Uterus (tissue), 3 donors: ENCODE measurements at regions not wholly inside any gene's neighbourhood (a gene's known extent, or its start where the extent isn't known, plus 50 kb on each side); places are given as distances from the start of the nearest gene placed in this dataset.

Experiments
- DNase-seq, 2 donors: peaks; one replicate each; pipeline ENCODE4 v3.0.0-alpha.2; 2019 to 2020
- H3K27ac ChIP-seq, 2 donors: fragments of 200-600 bp; sonication (generic); 1 replicate in 1 of 2; 2 replicates in 1 of 2; pipeline ENCODE4 v1.5.1; 2016 to 2018
- H3K27me3 ChIP-seq, 2 donors: fragments of 200-600 bp; sonication (generic); one replicate each; pipeline ENCODE4 v1.5.1; 2018 to 2019; ENCODE audit warnings: control low read depth in 1 of 2
- H3K36me3 ChIP-seq, 2 donors: fragments of 200-600 bp; sonication (generic); one replicate each; pipeline ENCODE4 v1.5.1; 2019; ENCODE audit warnings: control low read depth in 1 of 2
- H3K4me1 ChIP-seq, 2 donors: fragments of 200-600 bp; sonication (generic); one replicate each; pipeline ENCODE4 v1.5.1; 2018 to 2019; ENCODE audit warnings: control low read depth in 1 of 2
- H3K4me3 ChIP-seq, 2 donors: fragments of 200-600 bp; sonication (generic); 1 replicate in 1 of 2; 2 replicates in 1 of 2; pipeline ENCODE4 v1.5.1; 2018 to 2019; ENCODE audit warnings: mild to moderate bottlenecking in 1 of 2
- H3K9me3 ChIP-seq, 2 donors: fragments of 200-600 bp; sonication (generic); one replicate each; pipeline ENCODE4 v1.5.1; 2019; ENCODE audit warnings: control low read depth in 1 of 2
- CTCF ChIP-seq, 4 experiments: fragments of 200-600 bp in 2 of 4; fragments of 450-650 bp in 2 of 4; sonication (generic) in 2 of 4; IDR thresholded peaks; one replicate each; pipeline ENCODE4 v1.5.1; 2016 to 2019; ENCODE audit warnings: antibody characterized with exemption in 4 of 4, mild to moderate bottlenecking in 2 of 4, moderate library complexity in 1 of 4
- POLR2A ChIP-seq, 2 donors: fragments of 450-650 bp; IDR thresholded peaks; one replicate each; pipeline ENCODE4 v1.6.1; 2016; ENCODE audit warnings: antibody characterized with exemption in 2 of 2, mild to moderate bottlenecking in 1 of 2, moderate library complexity in 1 of 2
- intact Hi-C: fragments of 100-400 bp; cut with DNase I; formaldehyde crosslinking; loops from one replicate; pipeline ENCODE4 v1.15.1; 2023; ENCODE audit warnings: low total_unique reads
- donor health status: DM: yes; HTN: yes; CAD: no.

GRCh38 chr17:34725725-34726124, 146.3 kb downstream of the TMEM132E start:
- Histone ChIP-seq H3K4me1 (no peaks in the 10 kb centered on the region), H3K9me3 (no peaks in the 10 kb centered on the region), H3K4me3 (no peak overlapping the region), H3K27me3 (no peaks in the 10 kb centered on the region), H3K27ac (no peak overlapping the region), H3K36me3 (no peaks in the 10 kb centered on the region)
- TF ChIP-seq POLR2A (IDR thresholded peaks at IDR 0.05) (no peak), CTCF (IDR thresholded peaks at IDR 0.05) (no peak)
- DNase-seq = no peak
- intact Hi-C loops = no loop called here

DNA sequence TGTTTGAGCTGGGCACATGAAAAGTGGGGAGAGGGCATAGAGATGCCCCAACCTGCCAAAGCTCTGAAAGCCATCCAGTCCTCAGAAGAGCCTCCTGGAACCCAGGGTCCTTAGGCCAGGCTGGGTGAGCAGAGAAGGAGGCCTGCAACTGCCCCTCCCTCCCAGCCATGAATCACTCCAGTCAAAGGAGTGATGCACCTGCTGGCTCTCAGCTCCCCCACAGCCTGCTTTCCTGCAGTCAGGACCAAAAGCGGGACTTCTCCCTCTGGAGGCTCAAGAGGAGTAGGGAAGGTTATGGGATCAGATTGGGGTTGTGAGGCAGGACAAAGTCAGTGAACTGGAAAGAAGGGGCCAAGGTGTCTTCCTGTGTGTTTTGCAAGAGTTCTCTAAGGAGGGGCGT, 145.6 kb downstream of the TMEM132E start:
- H3K27ac ChIP-seq = no peak overlapping the region
- H3K27me3 ChIP-seq = no peaks in the 10 kb centered on the region
- H3K36me3 ChIP-seq = no peaks in the 10 kb centered on the region
- no peak for DNase-seq
- no peak for TF ChIP-seq CTCF (IDR thresholded peaks at IDR 0.05)
- no peak for TF ChIP-seq POLR2A (IDR thresholded peaks at IDR 0.05)
- no peaks in the 10 kb centered on the region for H3K9me3 ChIP-seq
- H3K4me1 ChIP-seq = no peaks in the 10 kb centered on the region
- no peak overlapping the region for H3K4me3 ChIP-seq
- intact Hi-C loops = no loop called here

DNA sequence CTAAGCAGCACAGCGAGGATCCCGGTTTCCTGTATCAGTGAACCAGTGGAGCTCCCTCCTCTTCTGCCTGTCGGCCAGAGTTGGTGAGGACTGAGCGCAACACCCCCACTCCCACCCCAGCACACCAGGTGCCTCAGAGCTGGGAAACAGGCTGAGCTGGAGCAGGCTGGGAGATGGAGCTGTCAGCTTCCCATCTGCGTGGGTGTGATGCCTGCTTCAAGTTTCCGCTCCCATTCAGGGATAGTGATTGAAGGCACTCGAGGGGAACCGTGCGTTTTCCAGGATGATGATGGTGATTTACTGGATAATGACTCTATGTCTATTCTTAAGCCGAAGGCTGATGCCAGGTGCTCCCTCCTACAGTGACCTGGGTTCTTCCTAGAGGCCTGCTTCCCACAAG, 144.5 kb downstream of the TMEM132E start:
- Histone ChIP-seq H3K27ac (no peak overlapping the region), H3K27me3 (no peaks in the 10 kb centered on the region), H3K4me3 (no peak overlapping the region), H3K4me1 (no peaks in the 10 kb centered on the region), H3K9me3 (no peaks in the 10 kb centered on the region), H3K36me3 (no peaks in the 10 kb centered on the region)
- no peak for DNase-seq
- intact Hi-C loops = no loop called here
- TF ChIP-seq CTCF (IDR thresholded peaks at IDR 0.05) (no peak), POLR2A (IDR thresholded peaks at IDR 0.05) (no peak)

DNA sequence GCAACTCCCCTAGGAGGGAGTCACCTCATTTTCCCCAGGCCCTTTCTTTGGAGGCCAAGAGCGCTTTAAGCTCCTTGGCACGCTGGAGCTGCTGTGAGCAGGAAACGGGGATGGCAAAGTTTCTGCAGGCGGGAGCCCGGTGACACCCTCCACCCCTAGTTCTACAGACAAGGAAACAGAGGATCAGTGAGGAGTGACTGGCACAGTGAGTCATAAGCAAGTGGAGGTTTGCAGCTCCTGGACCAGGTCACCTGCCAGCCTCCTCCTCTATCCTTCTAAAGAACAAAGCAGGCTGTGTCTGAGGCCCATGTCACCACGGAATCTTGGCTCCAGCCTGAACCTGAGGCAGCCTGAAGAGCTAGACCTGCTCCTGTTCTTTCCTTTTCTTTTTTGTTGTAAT, 141.9 kb downstream of the TMEM132E start:
- no peak for DNase-seq
- intact Hi-C loops = no loop called here
- no peaks in the 10 kb centered on the region for H3K9me3 ChIP-seq
- H3K4me3 ChIP-seq = no peak overlapping the region
- no peak overlapping the region for H3K27ac ChIP-seq
- H3K4me1 ChIP-seq = no peaks in the 10 kb centered on the region
- no peaks in the 10 kb centered on the region for H3K27me3 ChIP-seq
- no peaks in the 10 kb centered on the region for H3K36me3 ChIP-seq
- TF ChIP-seq POLR2A (IDR thresholded peaks at IDR 0.05) = no peak
- no peak for TF ChIP-seq CTCF (IDR thresholded peaks at IDR 0.05)

DNA sequence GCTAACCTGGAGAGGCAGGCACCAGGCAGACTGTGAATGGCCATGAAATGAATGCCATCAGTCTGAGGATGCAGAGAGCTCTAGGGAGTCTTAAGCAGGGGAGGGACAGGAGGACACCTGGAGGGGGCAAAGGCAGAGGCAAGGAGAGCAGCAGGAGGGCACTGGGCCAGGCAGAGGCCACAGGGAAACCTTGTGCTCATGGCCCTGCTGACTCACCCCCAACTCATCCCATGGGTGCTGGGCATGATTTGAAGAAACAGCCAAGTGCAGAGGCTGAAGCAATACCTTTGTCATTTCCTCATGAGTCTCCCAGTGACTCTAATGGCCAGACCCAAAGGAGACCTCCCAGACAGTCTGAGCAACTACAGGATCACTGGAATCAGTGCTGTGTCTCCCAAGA, 141.4 kb downstream of the TMEM132E start:
- no peaks in the 10 kb centered on the region for H3K36me3 ChIP-seq
- H3K4me1 ChIP-seq = no peaks in the 10 kb centered on the region
- DNase-seq = no peak
- H3K9me3 ChIP-seq = no peaks in the 10 kb centered on the region
- intact Hi-C loops = no loop called here
- TF ChIP-seq POLR2A (IDR thresholded peaks at IDR 0.05) (no peak), CTCF (IDR thresholded peaks at IDR 0.05) (no peak)
- H3K27me3 ChIP-seq = no peaks in the 10 kb centered on the region
- H3K27ac ChIP-seq = no peak overlapping the region
- no peak overlapping the region for H3K4me3 ChIP-seq
